AG09309 (cell line): ENCODE measurements at regions not wholly inside any gene's neighbourhood (a gene's known extent, or its start where the extent isn't known, plus 50 kb on each side); places are given as distances from the start of the nearest gene placed in this dataset.
A peak's percentile ranks its signal among the peaks of the same experiment; 100 is the strongest.

Experiments
- DNase-seq: peaks from one replicate; pipeline ENCODE4 v3.0.0-alpha.2; 2010; ENCODE audit warnings: low read depth
- H3K4me3 ChIP-seq: 2 replicates; pipeline ENCODE4 v1.5.1; 2011; ENCODE audit warnings: mild to moderate bottlenecking, low read depth, low read length, moderate library complexity; ENCODE audit not compliant: control insufficient read depth
- TF ChIP-seq, protein P1 (sequence below): IDR thresholded peaks from 2 replicates; pipeline ENCODE4 v1.5.1; 2011; ENCODE audit warnings: mild to moderate bottlenecking, low read depth, low read length, inconsistent platforms; ENCODE audit not compliant: insufficient read depth, control insufficient read depth; ENCODE audit errors: missing control alignments

DNA sequence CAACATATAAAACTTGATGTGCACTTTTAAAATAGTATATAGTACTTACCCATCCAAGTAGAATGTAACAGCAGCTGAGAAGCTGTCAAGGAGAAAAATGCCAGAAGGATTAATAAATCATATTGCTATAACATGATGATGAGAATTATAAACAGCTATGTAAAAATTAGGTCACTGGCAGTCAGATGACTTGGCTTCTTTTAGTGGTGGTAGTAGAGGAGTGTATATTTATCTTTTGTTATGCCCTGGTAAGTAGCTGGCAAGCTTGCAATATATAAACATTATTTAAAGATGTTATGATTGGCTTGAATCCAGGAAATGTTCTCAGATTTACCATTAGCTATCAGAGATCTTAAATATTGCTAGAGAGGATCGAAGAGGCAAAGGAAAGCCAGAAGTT lies 471.0 kb upstream of the MGAT4C start:
- DNase-seq, result no peak
- TF ChIP-seq, protein P1, sequence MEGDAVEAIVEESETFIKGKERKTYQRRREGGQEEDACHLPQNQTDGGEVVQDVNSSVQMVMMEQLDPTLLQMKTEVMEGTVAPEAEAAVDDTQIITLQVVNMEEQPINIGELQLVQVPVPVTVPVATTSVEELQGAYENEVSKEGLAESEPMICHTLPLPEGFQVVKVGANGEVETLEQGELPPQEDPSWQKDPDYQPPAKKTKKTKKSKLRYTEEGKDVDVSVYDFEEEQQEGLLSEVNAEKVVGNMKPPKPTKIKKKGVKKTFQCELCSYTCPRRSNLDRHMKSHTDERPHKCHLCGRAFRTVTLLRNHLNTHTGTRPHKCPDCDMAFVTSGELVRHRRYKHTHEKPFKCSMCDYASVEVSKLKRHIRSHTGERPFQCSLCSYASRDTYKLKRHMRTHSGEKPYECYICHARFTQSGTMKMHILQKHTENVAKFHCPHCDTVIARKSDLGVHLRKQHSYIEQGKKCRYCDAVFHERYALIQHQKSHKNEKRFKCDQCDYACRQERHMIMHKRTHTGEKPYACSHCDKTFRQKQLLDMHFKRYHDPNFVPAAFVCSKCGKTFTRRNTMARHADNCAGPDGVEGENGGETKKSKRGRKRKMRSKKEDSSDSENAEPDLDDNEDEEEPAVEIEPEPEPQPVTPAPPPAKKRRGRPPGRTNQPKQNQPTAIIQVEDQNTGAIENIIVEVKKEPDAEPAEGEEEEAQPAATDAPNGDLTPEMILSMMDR, result no peak
- no peak overlapping the region for H3K4me3 ChIP-seq

DNA sequence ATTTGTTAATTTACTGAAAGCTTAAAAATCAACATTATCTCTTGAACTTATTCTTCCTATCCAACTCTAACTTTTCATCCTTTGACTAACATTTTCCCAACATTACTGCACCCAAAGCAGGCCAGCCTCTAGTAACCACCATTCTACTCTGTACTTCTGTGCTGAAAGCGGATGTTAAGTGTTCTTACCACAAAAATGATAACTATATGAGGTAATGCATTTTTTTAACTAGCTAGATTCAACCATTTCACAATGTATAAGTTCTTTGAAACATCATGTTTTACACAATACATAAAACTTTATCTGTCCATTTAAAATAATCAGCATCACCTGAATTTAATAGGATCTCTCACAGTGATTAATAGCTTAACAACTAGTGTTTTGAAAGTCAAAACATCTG lies 468.5 kb upstream of the MGAT4C start:
- TF ChIP-seq, protein P1, result no peak
- no peak overlapping the region for H3K4me3 ChIP-seq
- DNase-seq, result peak; percentile 32

DNA sequence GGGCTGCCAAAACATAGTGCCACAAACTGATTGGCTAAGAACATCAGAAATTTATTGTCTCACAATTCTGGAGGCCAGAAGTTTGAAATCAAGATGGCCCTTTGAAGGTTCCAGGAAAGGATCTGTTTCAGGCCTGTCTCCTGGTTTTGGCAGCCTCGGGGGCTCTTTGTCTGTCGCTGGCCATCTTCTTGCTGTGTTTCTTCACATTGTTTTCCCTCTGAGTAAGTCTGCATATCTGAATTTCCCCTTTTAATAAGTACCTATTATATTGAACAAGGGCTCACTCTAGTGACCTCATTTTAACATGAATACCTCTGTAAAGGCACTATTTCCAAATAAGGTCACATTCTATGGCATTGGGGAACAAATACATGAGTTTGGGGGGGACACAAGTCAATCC lies 467.1 kb upstream of the MGAT4C start:
- TF ChIP-seq, protein P1, result no peak
- DNase-seq, result no peak
- H3K4me3 ChIP-seq, result no peak overlapping the region

DNA sequence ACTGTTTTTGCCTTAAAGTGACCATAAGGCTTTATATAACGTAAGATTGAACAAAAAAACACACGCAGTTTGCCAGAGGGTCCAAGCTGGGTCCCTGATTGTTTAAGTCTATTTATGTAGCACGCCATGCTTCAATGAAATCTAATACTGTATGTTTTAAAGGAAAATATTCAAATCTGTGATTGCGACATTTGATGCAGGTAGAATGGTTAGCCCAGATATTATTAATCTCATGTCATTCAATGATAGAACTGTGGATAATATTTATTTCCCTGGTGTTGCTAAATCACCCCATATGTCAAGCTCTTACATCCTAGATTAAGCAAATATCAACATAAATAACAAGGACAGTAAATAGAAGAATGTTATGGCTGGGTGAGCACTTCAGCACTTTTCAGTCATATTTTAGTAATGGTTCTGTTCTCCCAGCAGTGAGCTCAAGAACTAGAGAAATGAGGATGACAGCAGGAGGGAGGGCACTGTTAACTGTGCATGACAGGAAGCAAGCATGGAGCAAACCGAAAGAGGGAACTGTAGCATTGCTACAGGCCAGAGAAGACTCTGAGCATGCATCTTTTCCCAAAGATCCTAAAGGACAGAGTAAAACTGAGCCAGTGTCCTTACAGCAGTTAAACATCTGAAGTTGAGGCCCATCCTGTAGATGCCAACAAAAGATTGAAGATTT lies 465.7 kb upstream of the MGAT4C start:
- DNase-seq, result no peak
- TF ChIP-seq, protein P1, result no peak
- no peak overlapping the region for H3K4me3 ChIP-seq

DNA sequence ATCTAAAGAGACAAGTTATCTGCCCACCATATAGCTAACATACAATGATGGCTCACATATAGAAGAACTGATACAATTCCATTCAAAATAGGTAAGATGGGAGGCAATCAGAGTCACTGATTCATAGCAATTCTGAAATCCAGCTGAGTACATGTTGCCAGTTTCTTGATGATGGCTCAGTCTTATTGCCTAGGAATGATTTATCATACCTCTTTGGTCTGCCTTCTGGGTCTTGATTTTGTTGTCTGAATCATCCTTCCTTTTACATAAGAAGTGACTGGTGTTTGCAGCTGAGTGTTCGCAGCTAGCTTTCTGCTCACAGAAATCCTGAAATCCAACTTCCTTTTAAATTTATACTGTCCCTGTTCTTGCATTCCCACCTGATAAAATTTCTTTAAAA lies 463.2 kb upstream of the MGAT4C start:
- DNase-seq, result peak; percentile 35
- TF ChIP-seq, protein P1, result no peak
- H3K4me3 ChIP-seq, result no peak overlapping the region

DNA sequence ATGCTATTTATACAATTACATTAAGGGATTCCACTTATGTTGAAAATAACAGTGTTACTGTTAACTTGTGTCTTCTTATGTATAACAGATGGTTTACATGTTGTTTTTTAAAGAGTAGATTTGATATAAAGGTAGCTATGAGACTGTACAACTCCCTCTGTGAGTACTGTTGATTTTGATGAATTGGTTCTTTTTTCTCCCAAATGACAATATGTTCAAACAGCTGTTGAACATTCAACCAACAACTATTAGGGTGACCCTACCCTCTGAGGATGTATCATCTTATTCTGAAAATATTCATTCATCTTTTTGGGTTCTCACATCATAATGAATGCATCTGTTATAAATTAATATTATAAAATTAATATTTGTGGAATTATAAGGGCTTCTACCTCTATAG lies 456.9 kb upstream of the MGAT4C start:
- TF ChIP-seq, protein P1, result no peak
- no peak for DNase-seq
- no peak overlapping the region for H3K4me3 ChIP-seq
